ENCODE measurements at regions not wholly inside any gene's neighbourhood (a gene's known extent, or its start where the extent isn't known, plus 50 kb on each side); places are given as distances from the start of the nearest gene placed in this dataset.

- peak; percentile 70 for DNase-seq (ENCODE audit: low read depth in 2 of 2)
Measured at GRCh38 chr11:37788141-37788877, 1190.3 kb upstream of the RAG2 start.

GRCh38 chr11:37786214-37786755 lies 1188.2 kb upstream of the RAG2 start:
- no peak for DNase-seq (ENCODE audit: low read depth in 2 of 2)

GRCh38 chr11:37774441-37774840 lies 1176.4 kb upstream of the RAG2 start:
- no peak for DNase-seq (ENCODE audit: low read depth in 2 of 2)

- DNase-seq (ENCODE audit: low read depth in 2 of 2): no peak
Measured at GRCh38 chr11:37770145-37770544, 1172.1 kb upstream of the RAG2 start.

- DNase-seq (ENCODE audit: low read depth in 2 of 2): no peak
Measured at GRCh38 chr11:37762079-37762478, 1164.0 kb upstream of the RAG2 start.

GRCh38 chr11:37755521-37755920 lies 1157.5 kb upstream of the RAG2 start:
- DNase-seq (ENCODE audit: low read depth in 2 of 2): no peak

GRCh38 chr11:37748641-37749040 lies 1150.6 kb upstream of the RAG2 start:
- DNase-seq (ENCODE audit: low read depth in 2 of 2): no peak

GRCh38 chr11:37747121-37747520 lies 1149.1 kb upstream of the RAG2 start:
- no peak for DNase-seq (ENCODE audit: low read depth in 2 of 2)

- DNase-seq (ENCODE audit: low read depth in 2 of 2): no peak
Measured at GRCh38 chr11:37727371-37727770, 1129.3 kb upstream of the RAG2 start.

GRCh38 chr11:37724315-37724714 lies 1126.3 kb upstream of the RAG2 start:
- DNase-seq (ENCODE audit: low read depth in 2 of 2): no peak

GRCh38 chr11:37721485-37721884 lies 1123.4 kb upstream of the RAG2 start:
- DNase-seq (ENCODE audit: low read depth in 2 of 2): no peak

GRCh38 chr11:37718431-37718999 lies 1120.5 kb upstream of the RAG2 start:
- DNase-seq (ENCODE audit: low read depth in 2 of 2): no peak

- no peak for DNase-seq (ENCODE audit: low read depth in 2 of 2)
Measured at GRCh38 chr11:37712251-37712650, 1114.2 kb upstream of the RAG2 start.

GRCh38 chr11:37710031-37710430 lies 1112.0 kb upstream of the RAG2 start:
- DNase-seq (ENCODE audit: low read depth in 2 of 2): peak in 1 of 2 experiments; percentile 8

- DNase-seq (ENCODE audit: low read depth in 2 of 2): no peak
Measured at GRCh38 chr11:37704791-37705190, 1106.8 kb upstream of the RAG2 start.

GRCh38 chr11:37699644-37700043 lies 1101.6 kb upstream of the RAG2 start:
- no peak for DNase-seq (ENCODE audit: low read depth in 2 of 2)

- no peak for DNase-seq (ENCODE audit: low read depth in 2 of 2)
Measured at GRCh38 chr11:37695283-37695682, 1097.2 kb upstream of the RAG2 start.

GRCh38 chr11:37689951-37690350 lies 1091.9 kb upstream of the RAG2 start:
- no peak for DNase-seq (ENCODE audit: low read depth in 2 of 2)

GRCh38 chr11:37688456-37688855 lies 1090.4 kb upstream of the RAG2 start:
- no peak for DNase-seq (ENCODE audit: low read depth in 2 of 2)

- no peak for DNase-seq (ENCODE audit: low read depth in 2 of 2)
Measured at GRCh38 chr11:37687130-37687529, 1089.1 kb upstream of the RAG2 start.

GRCh38 chr11:37671321-37671720 lies 1073.3 kb upstream of the RAG2 start:
- DNase-seq (ENCODE audit: low read depth in 2 of 2): no peak

- no peak for DNase-seq (ENCODE audit: low read depth in 2 of 2)
Measured at GRCh38 chr11:37666960-37667359, 1068.9 kb upstream of the RAG2 start.

GRCh38 chr11:37657645-37658044 lies 1059.6 kb upstream of the RAG2 start:
- DNase-seq (ENCODE audit: low read depth in 2 of 2): no peak
